ENCODE measurements at regions not wholly inside any gene's neighbourhood (a gene's known extent, or its start where the extent isn't known, plus 50 kb on each side); places are given as distances from the start of the nearest gene placed in this dataset.

DNA sequence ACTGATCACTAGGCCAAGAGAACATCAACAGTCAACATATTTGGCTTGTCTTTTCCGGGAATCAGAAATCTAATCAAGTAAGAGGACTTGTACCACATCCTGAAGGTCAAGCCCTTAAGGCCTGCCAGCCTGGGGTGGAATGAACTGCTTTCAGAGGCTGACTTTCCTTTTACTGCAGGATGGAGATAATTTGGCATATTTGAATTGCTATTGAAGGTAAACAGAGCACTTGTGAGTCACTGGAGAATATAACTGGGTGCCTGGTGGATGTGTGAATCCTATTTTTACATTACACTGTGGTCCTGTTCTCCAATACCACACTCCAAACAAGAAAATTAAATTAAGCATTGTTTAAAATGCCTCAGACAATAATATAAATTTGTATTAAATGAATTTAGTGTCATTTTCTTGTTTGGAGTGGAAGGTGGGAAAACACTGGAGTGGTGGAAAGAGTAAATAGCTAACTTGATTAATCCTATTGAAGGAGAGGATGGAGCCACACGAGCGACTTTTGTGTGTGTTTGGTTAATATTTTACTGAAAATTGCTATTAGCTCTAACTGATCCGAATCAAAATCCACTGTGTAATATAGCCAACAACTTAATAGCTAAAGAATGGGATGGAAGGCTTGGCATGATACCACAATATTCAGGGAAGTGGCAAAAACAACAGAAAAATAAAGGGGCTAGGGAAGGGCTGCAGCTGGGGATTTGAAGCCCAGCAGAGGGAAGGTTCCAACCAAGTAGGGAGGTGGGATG lies 89.4 kb downstream of the OTX2 start:
- POLR2A ChIA-PET, result interaction anchor here (1.9 kb wide), 1 partner anchor 21 kb away, joined by 5 read pairs; no protein-coding TSS in a partner anchor
- intact Hi-C loops (cut with micrococcal nuclease), result no loop called here
- FAIRE-seq, result no peak

DNA sequence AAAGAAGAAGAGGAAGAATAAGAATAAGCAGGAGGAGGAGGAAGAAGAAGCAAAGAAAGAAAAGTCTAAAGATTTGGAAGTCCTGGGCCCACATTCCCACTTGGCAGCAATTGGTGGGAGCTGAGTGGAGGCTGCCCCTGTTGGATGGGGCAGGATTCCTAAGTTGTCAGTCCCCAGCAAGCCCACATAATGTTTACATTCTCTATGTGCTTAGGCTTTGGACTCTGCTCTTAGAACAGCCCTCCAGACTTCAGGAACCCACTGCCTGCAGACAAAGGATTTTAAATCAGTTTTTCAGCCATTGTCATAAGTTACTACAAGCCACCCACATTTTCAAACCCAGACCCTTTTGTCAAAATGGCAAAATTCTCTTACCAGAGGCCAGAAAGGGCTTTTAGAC lies 92.0 kb downstream of the OTX2 start:
- Histone ChIP-seq H3K27ac (ENCODE audit: extremely low read depth, low read depth, low read length) (no peak overlapping the region), H4K20me1 (replicated peaks; ENCODE audit: control insufficient read depth, insufficient read depth, low read length) (no peaks in the 10 kb centered on the region), H3K79me2 (ENCODE audit: control insufficient read depth, insufficient read depth, low read length) (no peaks in the 10 kb centered on the region), H2AFZ (ENCODE audit: low read depth, low read length) (no peak overlapping the region), H3K4me1 (replicated peaks in 1 of 2; ENCODE audit: control insufficient read depth in 2 of 2, insufficient read depth in 2 of 2, low read length in 2 of 2) (no peaks in the 10 kb centered on the region), H3K9ac (ENCODE audit: insufficient read depth in 1 of 2, low read depth in 2 of 2, low read length in 2 of 2) (no peak overlapping the region), H3K4me2 (ENCODE audit: insufficient read depth, low read length) (no peak overlapping the region), H3K4me3 (no peak overlapping the region), H3K9me1 (ENCODE audit: control insufficient read depth, insufficient read depth, low read length) (no peaks in the 10 kb centered on the region), H3K9me3 (replicated peaks; ENCODE audit: control insufficient read depth, insufficient read depth, low read depth, low read length) (no peaks in the 10 kb centered on the region), H3K27me3 (ENCODE audit: control insufficient read depth in 2 of 2, insufficient read depth in 2 of 2, low read length in 2 of 2) (no peaks in the 10 kb centered on the region; a peak in 1 of 5 replicates), H3K36me3 (ENCODE audit: control insufficient read depth, insufficient read depth, low read length) (no peaks in the 10 kb centered on the region)
- in situ Hi-C loops (cut with MboI), result no loop called here
- ChIA-PET CTCF (ENCODE audit: low intra/inter-chr PET ratio) (no interaction called here), POLR2A (no interaction called here)
- no peak for TF ChIP-seq DIDO1 (tag; IDR thresholded peaks at IDR 0.05; ENCODE audit: low read depth)
- TF ChIP-seq ZNF316 (IDR thresholded peaks at IDR 0.05), result no peak
- TF ChIP-seq, protein P1, sequence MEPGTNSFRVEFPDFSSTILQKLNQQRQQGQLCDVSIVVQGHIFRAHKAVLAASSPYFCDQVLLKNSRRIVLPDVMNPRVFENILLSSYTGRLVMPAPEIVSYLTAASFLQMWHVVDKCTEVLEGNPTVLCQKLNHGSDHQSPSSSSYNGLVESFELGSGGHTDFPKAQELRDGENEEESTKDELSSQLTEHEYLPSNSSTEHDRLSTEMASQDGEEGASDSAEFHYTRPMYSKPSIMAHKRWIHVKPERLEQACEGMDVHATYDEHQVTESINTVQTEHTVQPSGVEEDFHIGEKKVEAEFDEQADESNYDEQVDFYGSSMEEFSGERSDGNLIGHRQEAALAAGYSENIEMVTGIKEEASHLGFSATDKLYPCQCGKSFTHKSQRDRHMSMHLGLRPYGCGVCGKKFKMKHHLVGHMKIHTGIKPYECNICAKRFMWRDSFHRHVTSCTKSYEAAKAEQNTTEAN (CRISPR knock-in tag; IDR thresholded peaks at IDR 0.05), result no peak
- no peak for TF ChIP-seq ZNF175 (CRISPR knock-in tag; IDR thresholded peaks at IDR 0.05; ENCODE audit: low read depth)
- TF ChIP-seq GATAD2A (IDR thresholded peaks at IDR 0.05), result no peak
- no peak for TF ChIP-seq POU5F1 (IDR thresholded peaks at IDR 0.05; ENCODE audit: borderline replicate concordance, low read depth, low read length, partially characterized antibody)
- no peak for TF ChIP-seq SP2 (IDR thresholded peaks at IDR 0.05; ENCODE audit: extremely low read depth, low read depth, low read length, poor library complexity, severe bottlenecking)
- TF ChIP-seq KAT8 (IDR thresholded peaks at IDR 0.05; ENCODE audit: low read depth), result no peak
- TF ChIP-seq CBX8 (IDR thresholded peaks at IDR 0.05; ENCODE audit: borderline replicate concordance, extremely low read depth, low read depth, low read length, poor library complexity, severe bottlenecking), result no peak
- TF ChIP-seq PHF8 (IDR thresholded peaks at IDR 0.05; ENCODE audit: borderline replicate concordance, low read length), result no peak
- TF ChIP-seq ZNF140 (CRISPR knock-in tag; IDR thresholded peaks at IDR 0.05), result no peak
- BruUV-seq (replicated peaks), result no TSS peak
- no peak for ATAC-seq
- no peak for FAIRE-seq
- intact Hi-C loops (cut with micrococcal nuclease), result no loop called here
- no peak for DNase-seq (ENCODE audit: extremely low read depth in 1 of 4, low spot score in 3 of 4)

More for the DNA sequence above, 89.4 kb downstream of the OTX2 start:
- no peaks in the 10 kb centered on the region for H3K9me3 ChIP-seq (replicated peaks; ENCODE audit: control insufficient read depth, insufficient read depth, low read depth, low read length)
- no peak overlapping the region for H3K4me3 ChIP-seq
- H4K20me1 ChIP-seq (replicated peaks; ENCODE audit: control insufficient read depth, insufficient read depth, low read length), result no peaks in the 10 kb centered on the region
- H3K9ac ChIP-seq (ENCODE audit: insufficient read depth in 1 of 2, low read depth in 2 of 2, low read length in 2 of 2), result no peak overlapping the region
- H3K27ac ChIP-seq (ENCODE audit: extremely low read depth, low read depth, low read length), result no peak overlapping the region
- no peaks in the 10 kb centered on the region; a peak in 1 of 5 replicates for H3K27me3 ChIP-seq (ENCODE audit: control insufficient read depth in 2 of 2, insufficient read depth in 2 of 2, low read length in 2 of 2)
- H3K79me2 ChIP-seq (ENCODE audit: control insufficient read depth, insufficient read depth, low read length), result no peaks in the 10 kb centered on the region
- DNase-seq (ENCODE audit: extremely low read depth in 1 of 4, low spot score in 3 of 4) (no peak), ATAC-seq (no peak)
- 0% methylated on average over 4 of the region's 4 CpGs for WGBS (ENCODE audit: insufficient coverage, low coverage, missing lambda C conversion rate)
- CTCF ChIA-PET (ENCODE audit: low intra/inter-chr PET ratio), result no interaction called here
- H3K4me2 ChIP-seq (ENCODE audit: insufficient read depth, low read length), result no peak overlapping the region
- in situ Hi-C loops (cut with MboI), result no loop called here
- no peaks in the 10 kb centered on the region for H3K36me3 ChIP-seq (ENCODE audit: control insufficient read depth, insufficient read depth, low read length)
- H3K4me1 ChIP-seq (replicated peaks in 1 of 2; ENCODE audit: control insufficient read depth in 2 of 2, insufficient read depth in 2 of 2, low read length in 2 of 2), result no peaks in the 10 kb centered on the region
- no peak overlapping the region for H2AFZ ChIP-seq (ENCODE audit: low read depth, low read length)
- no peaks in the 10 kb centered on the region for H3K9me1 ChIP-seq (ENCODE audit: control insufficient read depth, insufficient read depth, low read length)
- no TSS peak for BruUV-seq (replicated peaks)
- TF ChIP-seq ZNF436 (CRISPR knock-in tag; IDR thresholded peaks at IDR 0.05), result no peak
- TF ChIP-seq PCBP2 (IDR thresholded peaks at IDR 0.05; ENCODE audit: low read depth, low read length, poor library complexity, severe bottlenecking), result no peak
- TF ChIP-seq MAFK (IDR thresholded peaks at IDR 0.05; ENCODE audit: low read length), result no peak
- no peak for TF ChIP-seq EWSR1 (IDR thresholded peaks at IDR 0.05; ENCODE audit: borderline replicate concordance, low read depth, partially characterized antibody)
- TF ChIP-seq MIER1 (IDR thresholded peaks at IDR 0.05; ENCODE audit: low read depth), result no peak

Measured in K562 (cell line).